Thyroid gland (tissue), 4 donors: ENCODE measurements at regions not wholly inside any gene's neighbourhood (a gene's known extent, or its start where the extent isn't known, plus 50 kb on each side); places are given as distances from the start of the nearest gene placed in this dataset.

ENCODE experiments used
- DNase-seq, 2 donors: peaks; one replicate each; pipeline ENCODE4 v3.0.0-alpha.2; 2019
- H3K27ac ChIP-seq, 3 donors: fragments of 200-600 bp; sonication (generic); 1 replicate in 2 of 3; 2 replicates in 1 of 3; pipeline ENCODE4 v1.5.1; 2016 to 2019; ENCODE audit warnings: mild to moderate bottlenecking in 1 of 3, moderate library complexity in 1 of 3
- H3K27me3 ChIP-seq: fragments of 200-600 bp; sonication (generic); one replicate; pipeline ENCODE4 v1.5.1; 2019
- H3K36me3 ChIP-seq, 2 donors: fragments of 200-600 bp; sonication (generic); one replicate each; pipeline ENCODE4 v1.5.1; 2016 to 2019
- H3K4me1 ChIP-seq, 2 donors: fragments of 200-600 bp; sonication (generic); one replicate each; pipeline ENCODE4 v1.5.1; 2017 to 2019
- H3K4me3 ChIP-seq, 3 donors: fragments of 200-600 bp; sonication (generic); replicated peaks in 1 of 3; 1 replicate in 2 of 3; 2 replicates in 1 of 3; pipeline ENCODE4 v1.5.1; 2016; ENCODE audit warnings: mild to moderate bottlenecking in 1 of 3
- H3K9me3 ChIP-seq: fragments of 200-600 bp; sonication (generic); one replicate; pipeline ENCODE4 v1.5.1; 2017
- POLR2A ChIP-seq, 2 donors: fragments of 450-650 bp; IDR thresholded peaks; one replicate each; pipeline ENCODE4 v1.6.1; 2017; ENCODE audit warnings: antibody characterized with exemption in 2 of 2, mild to moderate bottlenecking in 2 of 2, moderate library complexity in 1 of 2
- WGBS, 2 donors: methylation state at CpG; one replicate each; pipeline ENCODE4 v1.1.5; 2017; 5-methylcytosine and 5-hydroxymethylcytosine counted together
- intact Hi-C: fragments of 100-400 bp; cut with DNase I; formaldehyde crosslinking; loops from one replicate; pipeline ENCODE4 v1.15.1; 2023
- TF ChIP-seq, protein P1 (sequence below), 6 experiments: fragments of 200-600 bp in 3 of 6; fragments of 450-650 bp in 3 of 6; sonication (generic) in 3 of 6; IDR thresholded peaks; one replicate each; pipeline ENCODE4 v1.5.1; 2016 to 2019; ENCODE audit warnings: antibody characterized with exemption in 6 of 6, mild to moderate bottlenecking in 2 of 6, inconsistent platforms in 1 of 6, moderate library complexity in 1 of 6

DNA sequence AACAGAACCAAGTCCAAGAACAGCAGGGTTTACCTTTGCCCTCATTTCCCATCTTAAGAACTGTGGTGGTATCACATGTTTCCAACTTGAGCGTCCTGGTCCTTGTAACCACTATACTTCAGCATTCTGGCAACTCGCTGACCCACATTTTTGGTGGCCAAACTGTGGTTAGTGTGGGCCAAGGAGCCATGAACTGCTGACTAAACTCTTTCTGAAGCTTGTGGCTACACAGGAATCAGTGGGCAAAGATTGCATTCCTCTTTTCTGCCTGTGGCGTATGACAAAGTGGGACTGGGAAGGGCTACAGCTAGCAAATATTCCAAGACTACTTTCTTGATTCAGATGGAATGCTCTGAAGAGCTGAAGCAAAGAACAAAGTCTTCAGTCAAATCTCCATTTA lies 106.3 kb upstream of the MID1 start:
- Histone ChIP-seq H3K4me3 (no peak overlapping the region), H3K9me3 (no peaks in the 10 kb centered on the region), H3K4me1 (no peaks in the 10 kb centered on the region), H3K27ac (no peak overlapping the region), H3K36me3 (no peaks in the 10 kb centered on the region), H3K27me3 (no peaks in the 10 kb centered on the region)
- DNase-seq: peak in 1 of 2 donors; percentile 22
- intact Hi-C loops: loop anchor here (10.0 kb wide), 1 partner anchor 532 kb away; no protein-coding TSS in a partner anchor
- TF ChIP-seq, protein P1, sequence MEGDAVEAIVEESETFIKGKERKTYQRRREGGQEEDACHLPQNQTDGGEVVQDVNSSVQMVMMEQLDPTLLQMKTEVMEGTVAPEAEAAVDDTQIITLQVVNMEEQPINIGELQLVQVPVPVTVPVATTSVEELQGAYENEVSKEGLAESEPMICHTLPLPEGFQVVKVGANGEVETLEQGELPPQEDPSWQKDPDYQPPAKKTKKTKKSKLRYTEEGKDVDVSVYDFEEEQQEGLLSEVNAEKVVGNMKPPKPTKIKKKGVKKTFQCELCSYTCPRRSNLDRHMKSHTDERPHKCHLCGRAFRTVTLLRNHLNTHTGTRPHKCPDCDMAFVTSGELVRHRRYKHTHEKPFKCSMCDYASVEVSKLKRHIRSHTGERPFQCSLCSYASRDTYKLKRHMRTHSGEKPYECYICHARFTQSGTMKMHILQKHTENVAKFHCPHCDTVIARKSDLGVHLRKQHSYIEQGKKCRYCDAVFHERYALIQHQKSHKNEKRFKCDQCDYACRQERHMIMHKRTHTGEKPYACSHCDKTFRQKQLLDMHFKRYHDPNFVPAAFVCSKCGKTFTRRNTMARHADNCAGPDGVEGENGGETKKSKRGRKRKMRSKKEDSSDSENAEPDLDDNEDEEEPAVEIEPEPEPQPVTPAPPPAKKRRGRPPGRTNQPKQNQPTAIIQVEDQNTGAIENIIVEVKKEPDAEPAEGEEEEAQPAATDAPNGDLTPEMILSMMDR (IDR thresholded peaks at IDR 0.05): no peak
- no peak for TF ChIP-seq POLR2A (IDR thresholded peaks at IDR 0.05)
- 62 to 66% methylated on average over 3 of the region's 3 CpGs for WGBS, 2 donors

GRCh38 chrX:10728806-10729389 lies 108.5 kb upstream of the MID1 start:
- no peak for DNase-seq
- no peak for TF ChIP-seq POLR2A (IDR thresholded peaks at IDR 0.05)
- TF ChIP-seq, protein P1 (IDR thresholded peaks at IDR 0.05): no peak
- no peak overlapping the region for H3K27ac ChIP-seq
- H3K4me3 ChIP-seq: no peak overlapping the region
- no peaks in the 10 kb centered on the region for H3K9me3 ChIP-seq
- H3K27me3 ChIP-seq: no peaks in the 10 kb centered on the region
- no peaks in the 10 kb centered on the region for H3K4me1 ChIP-seq
- no peaks in the 10 kb centered on the region for H3K36me3 ChIP-seq
- 89 to 94% methylated on average over 12 of the region's 12 CpGs for WGBS, 2 donors
- intact Hi-C loops: loop anchor here (10.0 kb wide), 1 partner anchor 534 kb away; no protein-coding TSS in a partner anchor

DNA sequence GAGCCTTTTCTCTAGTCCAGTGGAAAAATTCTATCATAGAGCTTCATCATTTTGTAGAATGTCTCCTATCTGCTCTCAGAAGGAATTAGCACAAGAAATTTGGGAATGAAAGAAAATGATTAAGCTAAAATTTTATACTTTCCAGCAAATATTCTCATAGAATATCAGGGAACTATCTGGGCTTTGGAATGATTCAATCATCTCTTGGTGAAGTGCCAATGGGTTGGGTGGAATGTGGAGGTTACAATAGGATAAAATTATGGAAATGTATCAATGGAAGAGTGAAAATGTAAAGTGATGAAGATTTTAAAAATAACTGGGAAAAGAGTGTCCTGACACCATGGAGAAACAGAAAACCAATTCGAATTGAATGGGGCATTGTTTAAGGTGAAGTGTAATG lies 119.0 kb upstream of the MID1 start:
- intact Hi-C loops: no loop called here
- Histone ChIP-seq H3K4me3 (no peak overlapping the region), H3K36me3 (no peaks in the 10 kb centered on the region), H3K4me1 (no peaks in the 10 kb centered on the region), H3K27ac (no peak overlapping the region), H3K9me3 (no peaks in the 10 kb centered on the region), H3K27me3 (no peaks in the 10 kb centered on the region)
- no peak for DNase-seq
- TF ChIP-seq, protein P1 (IDR thresholded peaks at IDR 0.05): no peak
- no peak for TF ChIP-seq POLR2A (IDR thresholded peaks at IDR 0.05)
- 80 to 82% methylated on average over 1 of the region's 1 CpG for WGBS, 2 donors

DNA sequence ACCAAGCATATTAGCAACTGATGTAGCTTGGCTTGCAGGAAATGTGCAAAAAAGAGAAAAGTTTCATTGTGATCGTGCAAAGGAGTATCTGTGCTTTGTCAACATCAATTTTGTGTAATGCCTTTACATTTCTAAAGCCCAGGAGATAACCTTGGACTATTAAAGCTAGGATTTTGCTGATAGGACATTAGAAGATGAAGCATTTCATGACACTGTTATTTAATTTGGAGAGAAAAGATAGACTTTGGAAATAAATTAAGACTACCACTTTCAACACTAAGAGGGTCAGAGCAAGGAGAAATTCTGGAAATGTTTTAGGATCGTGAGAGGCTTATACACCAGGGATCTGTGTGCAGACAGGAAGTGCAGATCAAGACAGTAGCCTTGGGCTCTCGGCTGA lies 120.6 kb upstream of the MID1 start:
- no peak overlapping the region for H3K4me3 ChIP-seq
- no peaks in the 10 kb centered on the region for H3K27me3 ChIP-seq
- H3K36me3 ChIP-seq: no peaks in the 10 kb centered on the region
- DNase-seq: no peak
- H3K4me1 ChIP-seq: no peaks in the 10 kb centered on the region
- H3K9me3 ChIP-seq: no peaks in the 10 kb centered on the region
- TF ChIP-seq, protein P1 (IDR thresholded peaks at IDR 0.05): no peak
- TF ChIP-seq POLR2A (IDR thresholded peaks at IDR 0.05): no peak
- H3K27ac ChIP-seq: no peak overlapping the region
- intact Hi-C loops: no loop called here
- 66 to 69% methylated on average over 3 of the region's 3 CpGs for WGBS, 2 donors

- WGBS, 2 donors: 87 to 88% methylated on average over 2 of the region's 2 CpGs
- H3K36me3 ChIP-seq: no peaks in the 10 kb centered on the region
These were observed 121.2 kb upstream of the MID1 start for GRCh38 chrX:10741550-10741949.

More at GRCh38 chrX:10741550-10741949, 121.2 kb upstream of the MID1 start:
- DNase-seq: no peak
- intact Hi-C loops: no loop called here
- no peaks in the 10 kb centered on the region for H3K9me3 ChIP-seq
- no peak overlapping the region for H3K4me3 ChIP-seq
- TF ChIP-seq POLR2A (IDR thresholded peaks at IDR 0.05): no peak
- TF ChIP-seq, protein P1 (IDR thresholded peaks at IDR 0.05): no peak
- no peaks in the 10 kb centered on the region for H3K4me1 ChIP-seq
- H3K27me3 ChIP-seq: no peaks in the 10 kb centered on the region
- no peak overlapping the region for H3K27ac ChIP-seq
